ENCODE measurements at regions not wholly inside any gene's neighbourhood (a gene's known extent, or its start where the extent isn't known, plus 50 kb on each side); places are given as distances from the start of the nearest gene placed in this dataset.

DNA sequence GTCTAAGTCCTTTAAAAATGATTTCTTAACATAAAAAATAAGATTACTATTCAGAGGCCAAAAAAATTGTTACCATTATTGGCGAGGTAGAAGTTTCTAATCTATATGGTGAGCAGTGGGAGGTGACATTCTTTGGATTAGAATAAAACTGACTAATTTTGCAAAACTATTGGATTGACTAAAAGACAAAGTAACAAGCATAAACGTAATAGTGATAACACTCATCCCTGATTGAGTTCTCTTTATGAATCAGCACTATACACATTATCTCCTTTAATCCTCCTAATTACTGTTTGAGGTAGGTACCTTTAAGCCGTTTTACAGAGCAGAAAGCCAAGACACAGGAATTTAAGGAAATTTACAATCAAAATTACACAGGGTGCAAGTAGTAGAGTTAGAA is 139.2 kb upstream of the NRP1 start:
- TF ChIP-seq CTCF (conservative IDR thresholded peaks at IDR 0.05; ENCODE audit: low read depth, low read length) (no peak), EZH2 (IDR thresholded peaks at IDR 0.05; ENCODE audit: borderline replicate concordance, low read depth, low read length, poor library complexity, severe bottlenecking) (no peak)
